Testis (tissue), 2 donors: ENCODE measurements at regions not wholly inside any gene's neighbourhood (a gene's known extent, or its start where the extent isn't known, plus 50 kb on each side); places are given as distances from the start of the nearest gene placed in this dataset.

ENCODE experiments used
- DNase-seq: peaks from one replicate; pipeline ENCODE4 v3.0.0-alpha.2; 2019
- H3K27ac ChIP-seq, 2 donors: fragments of 200-600 bp; sonication (generic); one replicate each; pipeline ENCODE4 v1.5.1; 2019
- H3K27me3 ChIP-seq: fragments of 200-600 bp; sonication (generic); one replicate; pipeline ENCODE4 v1.5.1; 2019
- H3K36me3 ChIP-seq: fragments of 200-600 bp; sonication (generic); one replicate; pipeline ENCODE4 v1.5.1; 2017; ENCODE audit warnings: low read depth; ENCODE audit errors: missing control alignments
- H3K4me1 ChIP-seq: fragments of 200-600 bp; sonication (generic); one replicate; pipeline ENCODE4 v1.5.1; 2019
- H3K4me3 ChIP-seq, 2 donors: fragments of 200-600 bp; sonication (generic); one replicate each; pipeline ENCODE4 v1.5.1; 2017 to 2019
- H3K9me3 ChIP-seq: fragments of 200-600 bp; sonication (generic); one replicate; pipeline ENCODE4 v1.5.1; 2017
- POLR2A ChIP-seq: fragments of 450-650 bp; IDR thresholded peaks from one replicate; pipeline ENCODE4 v1.6.1; 2017; ENCODE audit warnings: antibody characterized with exemption, mild to moderate bottlenecking, moderate library complexity
- WGBS, 2 donors: methylation state at CpG; one replicate each; pipeline ENCODE4 v1.1.5; 2018; 5-methylcytosine and 5-hydroxymethylcytosine counted together
- intact Hi-C: fragments of 100-400 bp; cut with DNase I; formaldehyde crosslinking; loops from one replicate; pipeline ENCODE4 v1.15.1; 2023; ENCODE audit warnings: low total_unique reads
- TF ChIP-seq, protein P1 (sequence below), 3 experiments: fragments of 450-650 bp in 2 of 3; fragments of 200-600 bp in 1 of 3; sonication (generic) in 1 of 3; IDR thresholded peaks; one replicate each; pipeline ENCODE4 v1.5.1; 2016 to 2019; ENCODE audit warnings: antibody characterized with exemption in 3 of 3, mild to moderate bottlenecking in 2 of 3, moderate library complexity in 1 of 3

DNA sequence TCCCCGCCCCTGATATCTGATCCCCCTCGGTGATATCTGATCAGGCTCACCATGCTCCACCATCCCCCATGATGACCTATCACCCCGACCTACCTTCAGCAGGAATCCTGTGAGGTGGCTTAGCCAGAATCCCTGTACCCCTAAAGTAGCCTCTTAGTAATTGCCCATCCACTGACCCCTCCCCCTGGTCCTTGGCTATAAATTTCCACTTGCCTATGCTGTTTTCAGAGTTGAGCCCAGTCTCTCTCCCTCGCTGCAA lies 177.5 kb upstream of the GGTLC1 start:
- WGBS, 2 donors: 51 to 55% methylated on average over 4 of the region's 4 CpGs
- no peak for DNase-seq
- Histone ChIP-seq H3K4me3 (no peak overlapping the region), H3K4me1 (no peaks in the 10 kb centered on the region), H3K36me3 (no peaks in the 10 kb centered on the region), H3K9me3 (no peaks in the 10 kb centered on the region), H3K27ac (no peak overlapping the region), H3K27me3 (no peaks in the 10 kb centered on the region)
- intact Hi-C loops: no loop called here
- no peak for TF ChIP-seq POLR2A
- TF ChIP-seq, protein P1, sequence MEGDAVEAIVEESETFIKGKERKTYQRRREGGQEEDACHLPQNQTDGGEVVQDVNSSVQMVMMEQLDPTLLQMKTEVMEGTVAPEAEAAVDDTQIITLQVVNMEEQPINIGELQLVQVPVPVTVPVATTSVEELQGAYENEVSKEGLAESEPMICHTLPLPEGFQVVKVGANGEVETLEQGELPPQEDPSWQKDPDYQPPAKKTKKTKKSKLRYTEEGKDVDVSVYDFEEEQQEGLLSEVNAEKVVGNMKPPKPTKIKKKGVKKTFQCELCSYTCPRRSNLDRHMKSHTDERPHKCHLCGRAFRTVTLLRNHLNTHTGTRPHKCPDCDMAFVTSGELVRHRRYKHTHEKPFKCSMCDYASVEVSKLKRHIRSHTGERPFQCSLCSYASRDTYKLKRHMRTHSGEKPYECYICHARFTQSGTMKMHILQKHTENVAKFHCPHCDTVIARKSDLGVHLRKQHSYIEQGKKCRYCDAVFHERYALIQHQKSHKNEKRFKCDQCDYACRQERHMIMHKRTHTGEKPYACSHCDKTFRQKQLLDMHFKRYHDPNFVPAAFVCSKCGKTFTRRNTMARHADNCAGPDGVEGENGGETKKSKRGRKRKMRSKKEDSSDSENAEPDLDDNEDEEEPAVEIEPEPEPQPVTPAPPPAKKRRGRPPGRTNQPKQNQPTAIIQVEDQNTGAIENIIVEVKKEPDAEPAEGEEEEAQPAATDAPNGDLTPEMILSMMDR (IDR thresholded peaks at IDR 0.05): no peak

DNA sequence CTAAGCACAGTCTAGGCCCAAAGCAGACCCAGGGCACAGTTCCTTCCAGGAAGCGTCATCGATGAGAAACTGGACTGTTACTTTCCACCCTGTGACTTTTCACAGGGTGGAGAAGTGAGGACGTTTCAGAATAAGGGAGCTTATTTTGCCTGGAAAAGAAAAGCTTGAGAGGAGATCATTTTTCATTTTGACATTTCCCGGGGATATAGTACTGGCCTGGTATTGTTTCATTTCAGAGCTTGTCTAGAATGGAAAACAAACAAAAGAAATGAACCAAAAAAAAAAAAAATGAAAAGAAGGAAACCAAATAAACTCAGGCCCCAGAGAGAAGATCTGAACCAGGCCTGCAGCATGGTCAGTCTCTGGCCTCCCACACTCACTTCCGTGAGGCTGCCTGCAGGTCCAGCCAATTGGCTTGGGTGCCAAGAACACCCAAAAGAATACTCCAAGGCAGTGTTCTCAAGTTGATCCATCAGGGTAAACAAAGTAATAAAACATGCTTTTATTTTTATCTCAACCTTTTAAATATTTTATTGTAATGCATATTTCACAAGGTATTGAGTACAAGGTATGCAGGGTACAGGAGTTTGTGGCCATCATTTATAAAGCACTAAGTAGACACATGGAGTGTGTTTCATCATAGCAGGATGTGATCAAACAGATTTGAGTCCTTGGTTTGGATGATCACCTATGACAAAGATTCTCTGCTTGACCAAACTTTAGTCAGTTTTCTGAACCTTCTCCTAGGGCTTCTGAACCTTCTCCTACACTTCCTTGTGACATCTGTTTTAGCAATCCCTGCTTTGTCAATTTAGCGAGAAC lies 176.9 kb upstream of the GGTLC1 start:
- Histone ChIP-seq H3K4me3 (no peak overlapping the region), H3K27ac (no peak overlapping the region), H3K27me3 (no peaks in the 10 kb centered on the region), H3K9me3 (no peaks in the 10 kb centered on the region), H3K4me1 (no peaks in the 10 kb centered on the region), H3K36me3 (no peaks in the 10 kb centered on the region)
- WGBS, 2 donors: 49 to 56% methylated on average over 6 of the region's 6 CpGs
- intact Hi-C loops: no loop called here
- peak; percentile 29 for DNase-seq
- no peak for TF ChIP-seq POLR2A
- TF ChIP-seq, protein P1 (IDR thresholded peaks at IDR 0.05): no peak

DNA sequence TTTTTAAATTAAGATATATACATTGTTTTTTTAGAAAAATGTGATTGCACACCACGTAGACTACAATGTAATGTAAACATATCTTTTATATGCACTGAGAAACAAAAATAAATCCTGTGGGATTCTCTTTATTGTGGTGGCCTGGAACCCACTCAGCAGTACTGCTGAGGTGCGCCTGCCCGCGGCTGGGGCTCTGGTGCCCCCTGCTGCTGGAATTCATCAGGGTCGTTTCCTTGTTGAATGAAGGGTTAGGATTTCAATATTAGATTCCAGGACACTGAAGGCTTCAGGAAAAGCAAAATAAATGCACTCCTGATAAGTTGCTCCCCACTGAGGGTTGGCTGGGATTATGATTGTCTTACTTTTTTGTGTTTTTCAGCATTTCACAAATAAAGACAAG lies 175.8 kb upstream of the GGTLC1 start:
- intact Hi-C loops: no loop called here
- no peak for TF ChIP-seq POLR2A
- TF ChIP-seq, protein P1 (IDR thresholded peaks at IDR 0.05): peak in 1 of 3 experiments; percentile 20
- Histone ChIP-seq H3K36me3 (no peaks in the 10 kb centered on the region), H3K4me1 (no peaks in the 10 kb centered on the region), H3K4me3 (no peak overlapping the region), H3K27me3 (no peaks in the 10 kb centered on the region), H3K9me3 (no peaks in the 10 kb centered on the region), H3K27ac (no peak overlapping the region)
- no peak for DNase-seq
- WGBS, 2 donors: 68 to 69% methylated on average over 5 of the region's 5 CpGs

DNA sequence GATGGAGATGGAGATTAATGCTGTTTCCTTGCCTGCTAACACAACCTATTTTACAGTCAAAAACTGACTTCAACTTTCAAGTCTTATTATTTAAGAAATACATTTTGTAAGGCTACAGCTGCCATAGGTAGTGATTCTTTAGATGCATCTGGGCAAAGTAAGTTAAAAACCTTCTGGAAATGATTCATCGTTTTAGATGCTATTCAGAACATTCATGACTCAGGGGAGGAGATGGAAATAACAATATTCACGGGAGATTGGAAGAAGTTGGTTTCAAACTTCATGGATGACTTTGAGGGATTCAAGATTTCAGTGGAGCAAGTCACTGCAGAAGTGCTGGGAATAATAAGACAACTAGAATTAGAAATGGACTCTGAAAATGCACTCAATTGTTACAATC lies 174.9 kb upstream of the GGTLC1 start:
- no peak for DNase-seq
- H3K27me3 ChIP-seq: no peaks in the 10 kb centered on the region
- WGBS, 2 donors: 81 to 91% methylated on average over 2 of the region's 2 CpGs
- H3K27ac ChIP-seq: no peak overlapping the region
- no peaks in the 10 kb centered on the region for H3K36me3 ChIP-seq
- no peaks in the 10 kb centered on the region for H3K4me1 ChIP-seq
- H3K9me3 ChIP-seq: no peaks in the 10 kb centered on the region
- intact Hi-C loops: no loop called here
- TF ChIP-seq, protein P1 (IDR thresholded peaks at IDR 0.05): no peak
- no peak for TF ChIP-seq POLR2A
- no peak overlapping the region for H3K4me3 ChIP-seq

DNA sequence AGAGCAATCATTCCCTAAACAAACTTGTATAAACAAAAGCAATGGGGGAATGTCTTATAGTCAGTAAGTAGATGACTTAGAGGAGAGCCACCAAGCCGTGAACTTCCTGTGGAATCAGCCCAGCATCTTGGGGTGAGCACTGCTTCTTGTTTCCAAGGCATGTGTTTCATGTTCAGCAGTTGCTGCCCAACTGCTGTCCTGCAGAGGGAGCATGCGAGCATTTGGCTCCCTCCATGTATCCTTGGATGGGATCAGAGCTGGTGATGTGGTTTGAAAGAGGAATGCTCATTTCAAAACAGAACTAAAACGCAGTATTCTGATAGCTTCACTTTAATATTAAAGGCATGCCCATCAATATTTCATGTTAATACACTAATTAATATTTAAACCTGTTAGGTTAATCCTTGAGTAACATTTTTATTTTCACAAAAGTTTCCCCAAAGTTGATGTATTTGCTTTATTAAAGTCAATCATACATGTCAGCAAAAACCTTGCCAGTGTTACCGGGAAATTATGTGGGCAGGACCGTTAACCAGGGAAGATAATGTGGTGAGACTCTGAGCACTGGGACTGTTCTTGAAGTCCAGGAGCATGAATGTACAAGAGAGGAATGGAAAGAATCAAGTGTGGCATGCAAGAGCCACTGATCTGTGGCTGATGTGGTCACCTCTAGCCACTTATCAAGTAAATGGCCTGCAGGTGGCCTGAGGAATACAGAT lies 172.1 kb upstream of the GGTLC1 start:
- no peaks in the 10 kb centered on the region for H3K9me3 ChIP-seq
- no peak for TF ChIP-seq POLR2A
- TF ChIP-seq, protein P1 (IDR thresholded peaks at IDR 0.05): peak in 2 of 3 experiments; percentile 46 to 68
- intact Hi-C loops: no loop called here
- H3K4me3 ChIP-seq: no peak overlapping the region
- H3K27ac ChIP-seq: no peak overlapping the region
- DNase-seq: peak; percentile 76
- no peaks in the 10 kb centered on the region for H3K4me1 ChIP-seq
- whole genome bisulfite sequencing, 2 donors: 35 to 39% methylated on average over 5 of the region's 5 CpGs
- no peaks in the 10 kb centered on the region for H3K36me3 ChIP-seq
- no peaks in the 10 kb centered on the region for H3K27me3 ChIP-seq
